NB4 (cell line): ENCODE measurements at regions not wholly inside any gene's neighbourhood (a gene's known extent, or its start where the extent isn't known, plus 50 kb on each side); places are given as distances from the start of the nearest gene placed in this dataset.

Experiments
- DNase-seq: peaks from one replicate; pipeline ENCODE4 v3.0.0; 2010; ENCODE audit warnings: low read depth
- H3K4me3 ChIP-seq: one replicate; pipeline ENCODE4 v1.5.1; 2011; ENCODE audit warnings: mild to moderate bottlenecking, low read depth, low read length, moderate library complexity
- CTCF ChIP-seq: IDR thresholded peaks from one replicate; pipeline ENCODE4 v1.5.1; 2012; ENCODE audit warnings: low read depth, low read length
- MAX ChIP-seq: IDR thresholded peaks from 2 replicates; pipeline ENCODE4 v1.6.1; 2011; ENCODE audit warnings: low read depth, low read length
- MYC ChIP-seq: IDR thresholded peaks from 2 replicates; pipeline ENCODE4 v1.6.1; 2011; ENCODE audit warnings: low read depth, low read length
- POLR2A ChIP-seq: IDR thresholded peaks from 2 replicates; pipeline ENCODE4 v1.6.1; 2011; ENCODE audit warnings: mild to moderate bottlenecking; ENCODE audit not compliant: insufficient read length; ENCODE audit errors: extremely low read depth

- no peak for DNase-seq
- no peak for TF ChIP-seq POLR2A
- no peak for TF ChIP-seq MYC
- no peak for TF ChIP-seq CTCF
- no peak for TF ChIP-seq MAX
- H3K4me3 ChIP-seq = no peak overlapping the region
These were observed 1400.8 kb upstream of the TENM4 start for GRCh38 chr11:80841675-80842074.

GRCh38 chr11:80838153-80838552 is 1397.3 kb upstream of the TENM4 start:
- no peak for TF ChIP-seq CTCF
- no peak for TF ChIP-seq POLR2A
- TF ChIP-seq MYC = no peak
- TF ChIP-seq MAX = no peak
- no peak for DNase-seq
- H3K4me3 ChIP-seq = no peak overlapping the region

- DNase-seq = no peak
- no peak for TF ChIP-seq CTCF
- no peak for TF ChIP-seq MYC
- no peak for TF ChIP-seq POLR2A
- no peak for TF ChIP-seq MAX
- H3K4me3 ChIP-seq = no peak overlapping the region
These were observed 1396.2 kb upstream of the TENM4 start for GRCh38 chr11:80837051-80837450.

GRCh38 chr11:80831374-80831773 is 1390.5 kb upstream of the TENM4 start:
- DNase-seq = no peak
- H3K4me3 ChIP-seq = no peak overlapping the region
- TF ChIP-seq CTCF (no peak), MYC (no peak), POLR2A (no peak), MAX (no peak)

- no peak for DNase-seq
- no peak overlapping the region for H3K4me3 ChIP-seq
- TF ChIP-seq CTCF (no peak), POLR2A (no peak), MYC (no peak), MAX (no peak)
These were observed 1387.0 kb upstream of the TENM4 start for GRCh38 chr11:80827781-80828180.

GRCh38 chr11:80826808-80827207 is 1386.0 kb upstream of the TENM4 start:
- TF ChIP-seq CTCF = no peak
- no peak for TF ChIP-seq MAX
- no peak for TF ChIP-seq POLR2A
- TF ChIP-seq MYC = no peak
- no peak overlapping the region for H3K4me3 ChIP-seq
- no peak for DNase-seq
